Mesothelial cell of epicardium (in vitro differentiated cells): ENCODE measurements at regions not wholly inside any gene's neighbourhood (a gene's known extent, or its start where the extent isn't known, plus 50 kb on each side); places are given as distances from the start of the nearest gene placed in this dataset.

Source experiments
- DNase-seq, 2 experiments: peaks; one replicate each; pipeline ENCODE4 v3.0.0; 2021; ENCODE audit warnings: low spot score in 2 of 2; ENCODE audit not compliant: unreplicated experiment in 2 of 2
- H3K27ac Mint-ChIP-seq: 2 replicates; pipeline ENCODE4 v1.8.0; 2021; ENCODE audit warnings: mixed read lengths
- H3K27me3 Mint-ChIP-seq: 2 replicates; pipeline ENCODE4 v1.8.0; 2021; ENCODE audit warnings: low read depth, mixed read lengths
- H3K36me3 Mint-ChIP-seq: 2 replicates; pipeline ENCODE4 v1.8.0; 2021; ENCODE audit warnings: mixed read lengths
- H3K4me1 Mint-ChIP-seq: 2 replicates; pipeline ENCODE4 v1.8.0; 2021; ENCODE audit warnings: mixed read lengths
- H3K4me3 Mint-ChIP-seq: 2 replicates; pipeline ENCODE4 v1.8.0; 2021; ENCODE audit warnings: mild to moderate bottlenecking, moderate library complexity, mixed read lengths
- H3K9me3 Mint-ChIP-seq: 2 replicates; pipeline ENCODE4 v1.8.0; 2021; ENCODE audit warnings: mixed read lengths
- TF ChIP-seq, protein P1 (sequence below): fragments of 200-600 bp; sonication (generic); IDR thresholded peaks from one replicate; pipeline ENCODE4 v1.5.0; 2021; ENCODE audit warnings: antibody characterized with exemption; ENCODE audit not compliant: unreplicated experiment

- TF ChIP-seq, protein P1, sequence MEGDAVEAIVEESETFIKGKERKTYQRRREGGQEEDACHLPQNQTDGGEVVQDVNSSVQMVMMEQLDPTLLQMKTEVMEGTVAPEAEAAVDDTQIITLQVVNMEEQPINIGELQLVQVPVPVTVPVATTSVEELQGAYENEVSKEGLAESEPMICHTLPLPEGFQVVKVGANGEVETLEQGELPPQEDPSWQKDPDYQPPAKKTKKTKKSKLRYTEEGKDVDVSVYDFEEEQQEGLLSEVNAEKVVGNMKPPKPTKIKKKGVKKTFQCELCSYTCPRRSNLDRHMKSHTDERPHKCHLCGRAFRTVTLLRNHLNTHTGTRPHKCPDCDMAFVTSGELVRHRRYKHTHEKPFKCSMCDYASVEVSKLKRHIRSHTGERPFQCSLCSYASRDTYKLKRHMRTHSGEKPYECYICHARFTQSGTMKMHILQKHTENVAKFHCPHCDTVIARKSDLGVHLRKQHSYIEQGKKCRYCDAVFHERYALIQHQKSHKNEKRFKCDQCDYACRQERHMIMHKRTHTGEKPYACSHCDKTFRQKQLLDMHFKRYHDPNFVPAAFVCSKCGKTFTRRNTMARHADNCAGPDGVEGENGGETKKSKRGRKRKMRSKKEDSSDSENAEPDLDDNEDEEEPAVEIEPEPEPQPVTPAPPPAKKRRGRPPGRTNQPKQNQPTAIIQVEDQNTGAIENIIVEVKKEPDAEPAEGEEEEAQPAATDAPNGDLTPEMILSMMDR, result no peak
- H3K27me3 Mint-ChIP-seq, result no peaks in the 10 kb centered on the region
- no peaks in the 10 kb centered on the region for H3K9me3 Mint-ChIP-seq
- no peak overlapping the region for H3K4me3 Mint-ChIP-seq
- no peak for DNase-seq
- H3K27ac Mint-ChIP-seq, result no peak overlapping the region
- peaks cover 12% of the 10 kb centered on the region for H3K4me1 Mint-ChIP-seq
- no peaks in the 10 kb centered on the region for H3K36me3 Mint-ChIP-seq
Measured at GRCh38 chr12:105742567-105742874, 396.2 kb downstream of the NUAK1 start.

GRCh38 chr12:105744371-105745058, 394.2 kb downstream of the NUAK1 start:
- Mint-ChIP-seq H3K4me3 (no peak overlapping the region), H3K4me1 (peaks cover 23% of the 10 kb centered on the region), H3K9me3 (no peaks in the 10 kb centered on the region), H3K27me3 (no peaks in the 10 kb centered on the region), H3K27ac (no peak overlapping the region), H3K36me3 (no peaks in the 10 kb centered on the region)
- TF ChIP-seq, protein P1, result no peak
- DNase-seq, result no peak

- no peaks in the 10 kb centered on the region for H3K36me3 Mint-ChIP-seq
Measured at GRCh38 chr12:105745811-105746210, 392.9 kb downstream of the NUAK1 start.

DNA sequence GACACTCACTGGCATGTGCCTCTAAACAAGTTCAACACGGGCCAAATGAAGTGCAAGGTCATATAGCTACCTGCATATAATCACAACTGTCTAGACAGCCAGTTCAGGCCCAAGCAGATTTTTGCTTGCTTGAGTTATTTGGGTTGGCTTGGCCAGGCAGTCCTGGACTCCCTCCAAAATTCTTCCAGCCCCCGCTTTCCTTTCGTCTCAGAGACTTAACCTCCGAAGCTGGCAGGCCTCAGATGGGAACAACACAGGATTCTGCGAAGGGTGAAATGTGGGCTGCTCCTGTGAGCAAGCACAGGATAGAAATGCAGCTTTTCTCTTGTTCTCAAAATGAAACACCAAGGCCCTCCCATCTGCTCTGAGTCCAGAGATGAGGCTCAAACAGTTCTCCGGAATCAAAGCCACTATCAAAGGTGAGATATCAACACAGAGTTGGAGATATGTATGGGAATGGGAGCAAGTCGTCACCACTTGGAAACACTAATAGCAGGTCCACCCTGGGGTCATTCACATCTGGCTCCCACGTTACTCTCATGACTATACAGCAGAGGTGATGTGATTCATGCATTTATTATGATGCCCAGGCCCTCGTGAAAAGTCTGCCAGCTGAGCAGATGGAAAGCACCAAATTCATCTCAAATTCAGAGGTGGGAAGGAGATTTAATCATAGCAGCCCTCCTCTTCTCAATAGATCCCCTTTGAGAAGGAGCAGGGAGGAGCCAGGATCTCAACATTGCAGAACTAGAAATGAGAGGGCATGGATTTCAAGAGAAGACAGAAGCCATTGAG, 389.8 kb downstream of the NUAK1 start:
- Mint-ChIP-seq H3K36me3 (no peaks in the 10 kb centered on the region), H3K9me3 (no peaks in the 10 kb centered on the region), H3K4me3 (no peak overlapping the region), H3K4me1 (peaks cover 20% of the 10 kb centered on the region), H3K27ac (peak overlapping the region; percentile 82), H3K27me3 (no peaks in the 10 kb centered on the region)
- no peak for DNase-seq
- TF ChIP-seq, protein P1, result no peak

More at GRCh38 chr12:105745811-105746210, 392.9 kb downstream of the NUAK1 start:
- Mint-ChIP-seq H3K9me3 (no peaks in the 10 kb centered on the region), H3K4me3 (no peak overlapping the region), H3K27me3 (no peaks in the 10 kb centered on the region), H3K4me1 (peaks cover 25% of the 10 kb centered on the region), H3K27ac (no peak overlapping the region)
- TF ChIP-seq, protein P1, result no peak
- no peak for DNase-seq

DNA sequence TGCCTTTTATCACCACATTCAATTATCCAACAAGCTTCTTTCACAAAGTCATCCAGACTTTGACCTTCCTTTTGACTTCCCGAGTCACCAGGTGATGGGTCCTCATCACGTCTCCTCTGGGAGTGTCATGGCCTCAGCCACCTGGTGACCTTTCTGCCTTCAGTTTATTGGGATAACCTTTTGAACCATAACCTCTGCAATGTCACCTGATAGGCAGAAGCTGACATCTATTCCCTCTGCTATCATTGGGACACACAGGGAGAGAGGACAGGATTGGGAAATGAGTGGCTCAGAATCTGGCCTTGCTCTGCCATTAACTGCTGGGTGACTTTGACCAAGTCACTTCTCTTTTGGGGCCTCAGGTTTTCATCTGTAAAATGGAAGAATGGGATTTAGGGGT, 388.7 kb downstream of the NUAK1 start:
- H3K4me3 Mint-ChIP-seq, result no peak overlapping the region
- no peaks in the 10 kb centered on the region for H3K9me3 Mint-ChIP-seq
- peaks cover 20% of the 10 kb centered on the region for H3K4me1 Mint-ChIP-seq
- no peaks in the 10 kb centered on the region for H3K36me3 Mint-ChIP-seq
- no peak for DNase-seq
- TF ChIP-seq, protein P1, result no peak
- no peak overlapping the region for H3K27ac Mint-ChIP-seq
- no peaks in the 10 kb centered on the region for H3K27me3 Mint-ChIP-seq
